ENCODE measurements at regions not wholly inside any gene's neighbourhood (a gene's known extent, or its start where the extent isn't known, plus 50 kb on each side); places are given as distances from the start of the nearest gene placed in this dataset.

DNA sequence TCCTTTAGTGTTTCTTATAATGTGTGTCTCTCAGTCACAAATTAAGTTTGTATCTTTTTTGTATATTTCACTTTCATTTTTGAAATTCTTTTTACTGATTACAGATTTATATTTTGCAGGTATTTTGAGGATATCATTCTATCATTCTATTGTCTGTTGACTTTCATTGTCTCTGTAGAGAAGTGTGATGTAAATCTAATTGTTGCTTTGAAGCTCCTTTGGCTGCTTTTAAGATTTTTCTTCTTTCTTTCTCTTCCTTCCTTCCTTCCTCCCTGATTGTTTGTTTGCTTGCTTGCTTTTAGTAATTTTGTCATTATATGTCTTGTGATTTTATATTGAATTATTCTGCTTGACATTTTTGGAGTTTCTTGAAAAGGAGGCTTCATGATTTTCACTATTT is 75.3 kb upstream of the MAST4 start:
- TF ChIP-seq, protein P1, sequence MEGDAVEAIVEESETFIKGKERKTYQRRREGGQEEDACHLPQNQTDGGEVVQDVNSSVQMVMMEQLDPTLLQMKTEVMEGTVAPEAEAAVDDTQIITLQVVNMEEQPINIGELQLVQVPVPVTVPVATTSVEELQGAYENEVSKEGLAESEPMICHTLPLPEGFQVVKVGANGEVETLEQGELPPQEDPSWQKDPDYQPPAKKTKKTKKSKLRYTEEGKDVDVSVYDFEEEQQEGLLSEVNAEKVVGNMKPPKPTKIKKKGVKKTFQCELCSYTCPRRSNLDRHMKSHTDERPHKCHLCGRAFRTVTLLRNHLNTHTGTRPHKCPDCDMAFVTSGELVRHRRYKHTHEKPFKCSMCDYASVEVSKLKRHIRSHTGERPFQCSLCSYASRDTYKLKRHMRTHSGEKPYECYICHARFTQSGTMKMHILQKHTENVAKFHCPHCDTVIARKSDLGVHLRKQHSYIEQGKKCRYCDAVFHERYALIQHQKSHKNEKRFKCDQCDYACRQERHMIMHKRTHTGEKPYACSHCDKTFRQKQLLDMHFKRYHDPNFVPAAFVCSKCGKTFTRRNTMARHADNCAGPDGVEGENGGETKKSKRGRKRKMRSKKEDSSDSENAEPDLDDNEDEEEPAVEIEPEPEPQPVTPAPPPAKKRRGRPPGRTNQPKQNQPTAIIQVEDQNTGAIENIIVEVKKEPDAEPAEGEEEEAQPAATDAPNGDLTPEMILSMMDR (IDR thresholded peaks at IDR 0.05; ENCODE audit: borderline replicate concordance, insufficient read depth, low read depth, low read length), result no peak
- no peak overlapping the region for H3K4me3 ChIP-seq (ENCODE audit: low read depth, low read length)

GRCh38 chr5:66527478-66528035 is 68.6 kb upstream of the MAST4 start:
- H3K4me3 ChIP-seq (ENCODE audit: low read depth, low read length), result no peak overlapping the region
- TF ChIP-seq, protein P1 (IDR thresholded peaks at IDR 0.05; ENCODE audit: borderline replicate concordance, insufficient read depth, low read depth, low read length), result no peak

DNA sequence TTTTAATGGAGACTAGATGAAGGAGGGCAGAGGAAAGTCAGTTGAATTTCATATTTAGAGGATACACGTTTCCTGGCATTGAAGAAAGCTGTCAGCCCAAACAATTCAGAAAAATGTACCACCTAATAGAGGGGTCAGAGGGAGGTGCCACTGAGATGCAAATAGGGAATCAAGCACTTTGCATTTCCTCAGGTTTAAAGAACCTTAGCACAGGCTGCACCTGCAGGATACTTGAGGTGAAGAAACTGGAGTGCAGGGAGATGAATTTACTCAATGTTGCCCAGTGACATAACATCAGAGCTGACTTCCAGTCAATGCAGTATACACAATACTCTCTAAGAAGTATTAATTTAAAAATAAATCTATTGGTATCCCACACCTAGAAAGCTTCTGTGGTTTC is 67.0 kb upstream of the MAST4 start:
- no peak overlapping the region for H3K4me3 ChIP-seq (ENCODE audit: low read depth, low read length)
- TF ChIP-seq, protein P1 (IDR thresholded peaks at IDR 0.05; ENCODE audit: borderline replicate concordance, insufficient read depth, low read depth, low read length), result no peak

DNA sequence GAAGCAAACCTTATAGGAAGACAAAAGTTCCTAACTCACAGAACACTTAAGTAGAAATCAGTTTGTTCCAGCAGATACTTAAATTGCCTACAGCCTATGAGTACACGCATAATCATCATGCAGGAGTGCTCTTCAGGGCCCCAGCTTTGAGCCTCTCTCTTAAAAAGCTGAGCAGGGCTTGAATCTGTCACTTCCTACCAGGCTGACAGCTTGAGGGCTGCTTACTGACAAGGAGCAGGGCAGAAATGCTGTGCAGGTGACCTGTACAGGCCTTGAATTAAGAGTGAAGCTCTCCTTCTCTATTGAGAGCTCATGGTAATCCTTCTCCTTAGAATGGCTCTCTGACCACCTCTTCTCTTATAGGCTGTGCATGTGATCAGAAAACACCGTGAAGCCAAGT is 66.5 kb upstream of the MAST4 start:
- TF ChIP-seq, protein P1 (IDR thresholded peaks at IDR 0.05; ENCODE audit: borderline replicate concordance, insufficient read depth, low read depth, low read length), result no peak
- no peak overlapping the region for H3K4me3 ChIP-seq (ENCODE audit: low read depth, low read length)

- TF ChIP-seq, protein P1 (IDR thresholded peaks at IDR 0.05; ENCODE audit: borderline replicate concordance, insufficient read depth, low read depth, low read length), result no peak
- H3K4me3 ChIP-seq (ENCODE audit: low read depth, low read length), result no peak overlapping the region
These were observed 58.1 kb upstream of the MAST4 start for GRCh38 chr5:66538126-66538525.

DNA sequence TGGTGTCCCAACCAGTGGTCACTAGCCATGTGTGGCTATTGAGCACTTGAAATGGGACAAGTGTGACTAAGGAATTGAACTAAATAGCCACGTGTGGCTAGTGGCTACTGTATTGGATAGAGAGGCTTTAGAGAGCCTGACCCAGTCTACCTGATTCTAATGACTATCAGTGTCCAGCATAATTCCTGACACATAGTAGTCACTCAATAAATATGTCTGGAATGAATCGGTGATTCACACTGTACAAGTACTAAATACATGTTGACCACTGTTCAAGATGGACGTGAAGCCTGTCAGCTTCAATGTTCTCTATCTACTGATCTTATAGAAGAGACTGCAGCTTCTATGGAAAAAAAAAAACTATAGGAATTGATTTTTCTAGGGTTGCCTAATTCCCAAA is 57.7 kb upstream of the MAST4 start:
- TF ChIP-seq, protein P1 (IDR thresholded peaks at IDR 0.05; ENCODE audit: borderline replicate concordance, insufficient read depth, low read depth, low read length), result no peak
- no peak overlapping the region for H3K4me3 ChIP-seq (ENCODE audit: low read depth, low read length)

DNA sequence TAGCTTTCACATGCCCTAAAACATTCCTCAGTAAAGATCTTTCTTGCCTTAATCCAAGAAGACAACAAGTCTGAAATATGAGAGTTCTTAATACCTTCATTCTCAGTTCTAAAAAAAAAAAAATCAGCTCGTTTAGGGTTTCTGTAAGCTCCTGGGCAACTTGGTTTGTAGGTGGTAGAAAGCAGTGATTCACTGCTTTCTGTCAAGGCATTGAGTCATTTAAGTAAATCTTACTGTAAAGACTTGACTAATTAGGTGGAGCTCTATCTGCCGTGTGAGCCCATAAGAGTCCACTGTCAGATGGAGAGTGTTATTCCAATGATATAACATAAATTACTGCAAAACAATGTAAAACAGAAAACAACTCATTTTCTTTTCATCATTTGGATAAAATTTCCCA is 56.1 kb upstream of the MAST4 start:
- no peak overlapping the region for H3K4me3 ChIP-seq (ENCODE audit: low read depth, low read length)

More for the DNA sequence above, 56.1 kb upstream of the MAST4 start:
- TF ChIP-seq, protein P1 (IDR thresholded peaks at IDR 0.05; ENCODE audit: borderline replicate concordance, insufficient read depth, low read depth, low read length), result no peak
